Left forelimb (tissue), 1 donor: ENCODE measurements at regions not wholly inside any gene's neighbourhood (a gene's known extent, or its start where the extent isn't known, plus 50 kb on each side); places are given as distances from the start of the nearest gene placed in this dataset.

ENCODE experiments used
- DNase-seq: peaks from one replicate; pipeline ENCODE4 v3.0.0-alpha.2; 2018; ENCODE audit warnings: low spot score

DNA sequence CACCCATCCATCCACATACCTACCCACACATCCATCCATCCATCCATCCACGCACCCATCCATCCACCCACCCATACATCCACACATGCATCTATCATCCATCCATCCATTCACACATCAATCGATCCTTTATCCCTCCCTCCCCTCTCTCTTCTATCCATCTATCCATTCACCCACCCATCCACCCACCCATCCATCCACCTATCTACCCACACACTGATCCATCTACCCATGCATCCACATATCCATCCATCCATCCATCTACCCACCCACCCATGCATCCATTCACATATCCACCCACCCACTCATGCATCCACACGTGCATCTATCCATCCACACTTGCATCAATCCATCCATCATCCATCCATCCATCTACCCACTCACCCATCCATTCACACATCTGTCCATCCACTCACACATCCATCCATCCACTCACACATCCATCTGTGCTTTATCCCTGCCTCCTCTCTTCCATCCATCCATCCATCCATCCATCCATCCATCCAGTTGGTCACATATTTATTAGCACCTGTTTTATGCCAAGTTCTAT lies 366.1 kb downstream of the CTTN start:
- DNase-seq = no peak

DNA sequence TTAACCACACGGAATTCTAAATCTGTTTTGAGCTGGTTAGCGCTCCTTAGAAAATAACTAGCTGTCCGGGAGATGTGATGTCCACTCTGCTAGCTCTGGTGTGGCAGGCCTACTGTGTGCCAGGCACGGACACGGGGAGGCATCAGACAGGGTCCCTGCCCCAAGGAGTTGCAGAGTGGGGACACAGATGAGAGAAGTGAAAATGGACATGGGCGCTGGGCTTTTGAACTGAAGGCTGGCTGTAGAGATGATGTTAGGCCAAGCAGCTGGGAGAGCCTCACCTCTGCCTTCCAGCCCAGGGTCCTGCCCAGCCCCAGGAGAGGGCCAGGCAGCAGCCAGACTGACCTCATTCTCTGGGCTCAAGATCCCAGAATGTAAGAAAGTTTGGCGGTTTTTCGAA lies 368.6 kb downstream of the CTTN start:
- DNase-seq = no peak

DNA sequence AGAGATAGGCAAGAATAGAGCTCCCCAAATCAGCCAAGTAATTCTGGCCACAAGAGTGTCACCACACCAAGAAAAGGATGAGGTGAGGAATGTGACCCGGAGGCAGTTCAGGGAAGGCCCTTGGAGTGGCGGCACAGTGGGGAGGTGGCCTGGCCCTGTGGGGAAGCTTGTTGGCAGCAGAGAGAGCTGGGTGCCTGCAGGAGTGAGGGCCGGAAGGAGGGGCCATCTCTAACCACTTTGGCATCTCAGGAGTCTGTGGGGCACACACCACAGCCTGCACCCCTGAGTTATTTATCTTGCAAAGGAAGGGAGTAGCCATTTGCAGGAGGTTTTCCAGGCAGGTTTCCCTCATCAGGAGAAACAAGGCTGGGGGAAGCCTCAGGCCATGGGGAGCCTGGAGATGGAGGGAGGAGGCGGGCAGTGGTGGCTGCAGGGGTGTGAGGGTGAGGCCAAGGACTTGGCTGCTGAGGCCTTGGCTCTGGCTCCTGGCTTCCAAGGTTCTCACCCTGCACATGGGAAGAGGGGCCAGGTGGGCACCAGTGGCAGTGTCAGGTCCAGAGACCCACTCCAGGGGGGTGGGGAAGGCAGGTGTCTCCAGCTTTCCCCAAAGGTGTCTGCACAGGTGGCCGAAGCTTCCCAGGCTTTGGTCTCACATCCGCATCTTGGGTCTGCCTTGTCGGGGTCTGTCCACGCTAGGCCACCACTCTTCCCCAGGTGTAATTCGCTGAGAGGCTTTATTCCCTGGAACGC lies 370.2 kb downstream of the CTTN start:
- no peak for DNase-seq

DNA sequence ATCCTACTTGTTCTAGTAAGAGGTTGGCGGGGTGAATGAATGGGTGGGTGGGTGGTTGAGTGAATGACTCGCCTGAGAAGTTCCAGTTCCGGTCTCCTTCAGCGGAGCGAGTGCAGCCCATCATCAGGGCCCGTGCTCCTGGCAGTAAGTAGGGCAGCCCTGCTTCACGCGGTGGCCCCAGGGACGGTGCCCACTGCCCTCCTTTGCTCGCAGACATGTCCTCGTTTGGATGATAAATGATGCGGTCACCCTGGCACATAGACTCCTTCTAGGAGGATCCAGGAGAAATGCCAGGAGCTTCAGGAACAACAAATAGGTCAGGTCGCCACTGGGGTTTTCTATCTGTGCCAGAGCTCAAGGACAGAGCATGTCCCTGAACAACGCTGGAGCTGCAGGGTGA lies 370.8 kb downstream of the CTTN start:
- no peak for DNase-seq

DNA sequence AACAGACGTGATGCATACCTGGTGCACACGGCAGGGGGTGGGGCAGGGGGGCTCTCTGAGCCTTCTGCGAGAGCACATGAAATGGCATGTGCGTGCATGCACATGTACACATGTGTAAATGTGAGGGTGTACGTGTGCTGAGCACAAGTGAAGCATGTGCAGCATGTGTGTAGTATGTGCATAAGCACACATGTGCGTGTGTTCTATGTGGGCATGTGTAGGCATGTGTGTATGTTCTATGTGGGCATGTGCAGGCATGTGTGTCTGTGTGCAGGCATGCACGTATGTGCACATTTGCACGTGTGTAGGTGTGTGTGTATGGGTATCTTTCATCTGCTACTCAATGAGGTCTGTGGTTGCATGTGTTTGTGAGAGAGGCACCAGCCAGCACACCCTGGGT lies 371.2 kb downstream of the CTTN start:
- DNase-seq = no peak

DNA sequence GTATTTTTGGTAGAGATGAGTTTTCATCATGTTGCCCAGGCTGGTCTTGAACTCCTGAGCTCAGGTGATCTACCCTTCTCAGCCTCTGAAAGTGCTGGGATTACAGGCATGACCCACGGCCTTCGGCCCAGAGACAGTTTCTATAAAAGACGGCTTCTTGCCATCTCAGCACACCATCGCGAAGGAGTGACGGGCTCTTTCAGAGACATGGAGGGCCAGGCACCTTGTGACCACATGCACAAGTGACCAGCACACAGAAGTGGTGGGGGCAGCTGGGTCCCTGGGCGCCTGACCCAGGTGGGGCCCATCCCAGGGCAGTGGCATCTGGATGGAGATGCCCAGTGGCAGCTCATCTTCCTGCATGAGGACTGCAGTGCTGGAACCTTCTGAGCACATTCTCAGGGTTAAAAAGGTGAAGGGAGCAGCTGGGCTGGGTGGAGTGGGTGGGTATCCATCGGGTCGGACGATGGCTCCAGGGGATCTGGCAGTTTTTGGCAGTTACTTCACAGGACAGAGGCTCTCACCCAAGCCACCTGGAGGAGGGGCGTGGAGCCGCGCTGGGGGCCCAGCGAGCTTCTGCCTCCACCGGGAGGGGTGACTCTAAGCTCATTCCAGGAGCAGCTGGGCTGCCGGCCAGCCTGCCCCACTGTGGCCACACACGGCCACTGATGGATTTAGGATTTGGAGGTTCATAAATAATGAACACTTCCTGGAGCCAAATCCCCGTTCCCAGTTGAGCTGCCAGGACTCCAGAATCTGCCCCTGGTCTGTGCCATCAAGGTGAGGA lies 373.0 kb downstream of the CTTN start:
- DNase-seq = no peak

DNA sequence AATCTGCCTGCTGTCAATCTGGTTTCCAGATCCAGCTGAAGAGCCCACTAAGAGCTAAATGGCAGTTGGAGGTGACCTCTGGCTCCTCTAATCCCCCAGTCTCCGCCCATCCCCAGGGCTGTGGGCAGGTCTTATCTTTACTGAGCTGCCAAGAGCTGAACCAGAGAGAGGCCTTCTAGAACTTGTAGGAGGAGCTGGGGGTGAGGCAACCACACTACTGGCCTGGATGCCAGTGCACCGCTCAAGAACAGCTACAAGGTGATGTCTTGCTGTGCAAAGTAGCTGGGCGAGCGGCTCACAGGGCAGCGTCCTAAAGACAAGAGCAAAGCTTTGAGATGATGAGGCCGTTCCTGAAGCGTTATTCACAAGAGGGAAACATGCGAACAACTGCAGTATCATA lies 374.6 kb downstream of the CTTN start:
- DNase-seq = no peak

DNA sequence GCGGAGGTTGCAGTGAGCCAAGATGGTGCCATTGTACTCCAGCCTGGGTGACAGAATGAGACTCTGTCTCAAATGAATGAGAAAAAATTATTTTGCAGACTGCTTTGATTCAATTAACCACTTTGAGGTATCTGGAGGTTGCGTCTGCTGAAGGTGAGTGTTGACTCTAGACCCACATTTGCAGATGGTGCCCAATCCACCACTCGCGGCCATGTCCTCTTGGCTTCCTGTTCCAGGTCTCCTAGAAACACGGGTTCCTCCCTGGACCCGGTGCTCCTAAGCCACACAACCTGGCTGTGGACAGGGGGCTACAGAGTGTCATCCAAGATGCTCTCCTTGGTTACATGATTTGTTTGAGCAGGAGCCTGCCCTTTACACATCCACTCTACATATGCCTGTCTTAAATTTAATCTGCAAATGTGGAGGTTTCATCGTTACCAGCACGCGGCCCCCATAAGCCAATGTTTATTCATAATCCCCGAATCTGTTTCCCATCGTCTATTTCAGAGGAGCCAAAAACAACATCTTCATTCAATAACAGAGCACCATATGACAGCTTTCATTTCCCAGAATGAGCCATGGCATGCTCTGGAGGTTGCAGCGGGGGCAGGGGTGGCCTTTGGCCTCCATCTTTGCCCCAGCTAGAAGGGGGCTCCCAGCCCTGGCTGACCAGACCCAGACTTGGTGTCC lies 377.2 kb downstream of the CTTN start:
- no peak for DNase-seq

DNA sequence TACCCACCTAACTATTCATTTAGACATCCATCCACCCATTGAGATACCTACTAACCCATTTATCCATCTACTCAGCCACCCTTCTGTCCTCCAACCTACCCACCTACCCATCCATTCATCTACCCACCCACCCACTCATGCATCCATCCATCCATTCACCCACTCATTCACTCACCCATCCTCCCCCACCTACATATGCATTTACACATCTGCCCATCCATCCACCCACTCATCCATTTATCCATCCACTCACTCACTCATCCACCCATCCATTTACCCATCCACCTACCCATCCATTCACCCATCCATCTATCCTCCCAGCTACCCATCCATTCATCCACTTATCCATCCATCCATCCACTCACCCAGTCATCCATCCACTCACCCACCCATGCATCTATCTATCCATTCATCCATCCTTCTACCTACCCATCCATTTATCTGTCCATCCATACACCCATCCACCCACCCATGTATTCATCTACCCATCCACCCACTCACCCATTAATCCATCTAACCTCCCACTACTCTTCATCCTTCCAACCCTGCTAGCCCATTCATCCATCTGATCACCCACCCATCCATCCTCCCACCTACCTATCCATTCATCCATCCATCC lies 378.7 kb downstream of the CTTN start:
- no peak for DNase-seq

DNA sequence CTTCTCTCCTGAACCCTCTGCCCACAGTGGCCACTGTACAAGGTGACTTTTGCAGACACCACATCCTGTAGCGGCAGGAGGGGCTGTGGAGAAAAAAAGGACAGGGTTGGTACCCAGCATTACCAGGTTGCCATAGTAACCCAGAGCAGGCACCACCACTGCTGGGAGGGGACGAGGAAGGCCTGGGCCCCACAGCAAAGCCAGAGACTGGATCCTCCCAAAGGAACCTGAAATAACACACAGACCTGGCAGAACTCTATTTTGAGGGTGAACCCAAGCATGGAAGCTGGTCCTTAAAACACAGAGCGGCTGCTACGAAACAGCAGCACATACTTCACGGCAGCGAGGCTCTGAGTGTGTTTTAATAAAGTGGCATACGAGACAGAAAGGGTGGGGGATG lies 380.6 kb downstream of the CTTN start:
- DNase-seq = no peak

DNA sequence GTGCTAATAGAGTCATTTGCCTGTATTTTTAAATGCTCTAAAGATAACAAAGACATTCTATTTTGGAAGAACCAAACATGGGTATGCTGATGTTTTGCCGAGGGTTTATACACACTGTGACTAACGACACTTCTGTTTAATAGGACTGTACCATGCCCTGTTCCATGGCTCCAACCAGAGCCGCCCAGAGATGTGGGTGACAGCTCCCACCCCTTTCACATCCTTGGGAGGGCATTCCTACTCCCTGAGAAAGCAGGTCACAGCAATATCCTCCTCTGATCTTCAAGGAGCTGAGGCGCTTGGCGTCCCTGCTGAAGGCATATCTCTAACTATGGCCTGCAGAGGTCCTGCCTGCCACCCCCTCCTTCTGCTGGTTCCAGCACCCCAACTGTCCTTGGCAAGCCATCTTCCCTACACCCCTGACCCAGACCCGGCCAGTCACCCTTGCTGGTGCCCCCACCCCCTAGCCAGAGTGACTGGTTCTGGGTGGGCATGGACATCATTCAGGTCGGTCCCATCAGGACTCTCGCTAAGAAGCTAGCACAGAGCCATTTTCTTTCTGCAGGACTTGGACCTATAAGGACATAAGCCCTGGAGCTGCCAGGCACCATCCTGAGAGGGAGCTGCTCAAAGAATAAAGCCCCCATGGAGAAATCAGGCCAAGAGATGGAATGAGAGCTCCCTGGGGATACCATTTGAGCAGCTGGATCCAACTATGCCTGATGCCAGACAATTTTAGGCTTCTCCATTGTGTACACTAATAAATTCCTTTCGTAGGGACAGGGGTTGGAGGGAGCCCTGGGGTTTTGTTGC lies 381.3 kb downstream of the CTTN start:
- no peak for DNase-seq

DNA sequence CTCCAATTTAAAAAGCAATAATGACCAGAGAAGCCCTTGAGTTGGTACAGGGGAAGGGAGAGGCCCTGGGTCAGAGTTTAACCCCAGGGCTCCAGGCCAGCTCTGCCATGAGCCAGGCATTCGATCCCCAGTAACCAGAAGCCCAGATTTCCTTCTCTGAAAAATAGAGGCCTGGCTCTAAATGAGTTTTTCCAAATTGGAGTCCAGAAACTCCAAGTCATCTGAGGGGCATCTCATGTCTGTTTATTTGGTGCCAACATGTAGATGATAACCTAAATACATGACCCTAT lies 381.9 kb downstream of the CTTN start:
- DNase-seq = no peak

DNA sequence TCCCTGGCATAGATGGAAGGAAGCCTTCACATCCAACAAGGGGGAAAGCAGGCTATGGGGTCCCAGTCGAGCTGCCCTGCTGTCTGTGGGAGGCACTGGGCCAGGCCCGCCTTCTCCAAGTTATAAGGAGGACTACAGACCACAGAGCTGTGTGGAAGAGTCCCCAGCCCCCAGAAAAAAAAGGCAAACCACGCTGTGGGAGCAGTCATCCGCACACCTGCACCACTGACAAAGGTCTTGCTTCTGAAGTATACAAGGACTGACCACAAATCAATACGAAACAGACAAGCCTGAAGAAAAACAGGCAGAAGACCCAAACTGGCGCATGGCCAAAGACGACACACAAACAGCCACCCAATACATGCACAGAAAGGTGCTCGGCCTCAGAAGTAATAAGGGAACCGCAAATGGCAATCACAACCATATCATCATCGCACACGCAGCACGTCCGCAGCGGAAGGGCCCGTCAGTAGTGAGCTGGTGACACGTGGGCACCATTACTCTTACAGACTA lies 384.1 kb downstream of the CTTN start:
- DNase-seq = no peak

DNA sequence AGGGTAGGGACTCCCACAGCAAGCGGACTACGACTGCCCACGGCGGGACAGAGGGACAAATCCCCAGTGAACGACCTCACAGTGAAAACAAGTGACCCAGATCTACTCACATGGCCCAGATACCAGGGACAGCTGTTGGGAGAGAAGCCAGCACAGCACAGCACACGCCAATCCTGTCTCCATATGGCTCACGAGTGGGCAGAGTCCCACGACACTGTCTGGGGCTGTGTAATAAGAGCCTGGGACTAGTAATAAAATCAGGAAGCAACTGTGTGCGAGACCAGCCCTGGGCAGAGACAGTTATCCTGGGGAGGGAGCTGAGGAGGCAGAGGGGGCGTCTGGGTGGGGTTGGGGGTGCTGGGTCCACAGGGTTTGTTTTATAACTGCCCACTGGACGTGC lies 385.0 kb downstream of the CTTN start:
- DNase-seq = no peak

DNA sequence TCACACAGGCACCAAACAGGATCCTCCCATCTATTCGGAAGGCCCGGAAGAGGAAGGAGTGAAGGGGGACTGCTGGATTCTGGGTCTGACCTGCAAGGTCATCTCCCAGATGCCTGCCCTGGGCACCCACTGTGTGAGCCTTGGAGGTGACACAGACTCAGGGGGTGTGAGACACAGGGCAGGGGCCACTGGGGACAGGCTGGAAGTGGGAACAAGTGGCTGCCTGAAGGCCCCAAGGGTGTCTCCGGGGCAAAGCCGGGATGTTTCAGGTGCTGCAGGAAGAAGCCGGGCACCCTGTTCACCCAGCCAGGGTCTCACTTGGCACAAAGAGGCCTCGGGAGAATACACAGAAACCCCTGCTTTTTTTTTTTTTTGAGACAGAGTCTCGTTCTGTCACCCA lies 385.5 kb downstream of the CTTN start:
- no peak for DNase-seq

DNA sequence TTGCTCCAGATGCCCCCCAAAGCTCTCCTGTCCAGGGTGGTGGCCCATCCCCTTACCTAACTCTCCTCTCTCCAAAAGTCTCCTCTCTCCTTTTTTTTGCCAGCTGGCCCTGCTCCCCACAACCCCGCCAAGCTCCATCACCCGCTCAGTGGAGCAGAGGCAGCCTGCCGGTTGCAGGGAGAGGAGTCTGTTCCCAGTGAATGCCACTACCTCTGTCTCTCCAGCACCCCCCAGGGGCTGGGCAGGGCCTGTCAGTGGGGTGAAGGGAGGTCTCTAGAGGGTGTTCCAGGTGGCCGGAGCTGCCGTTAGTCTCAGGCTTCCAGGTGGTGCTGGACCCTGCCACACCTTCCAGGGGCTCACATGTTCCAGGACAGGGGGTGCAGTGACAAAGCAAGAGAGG lies 387.0 kb downstream of the CTTN start:
- DNase-seq = no peak

DNA sequence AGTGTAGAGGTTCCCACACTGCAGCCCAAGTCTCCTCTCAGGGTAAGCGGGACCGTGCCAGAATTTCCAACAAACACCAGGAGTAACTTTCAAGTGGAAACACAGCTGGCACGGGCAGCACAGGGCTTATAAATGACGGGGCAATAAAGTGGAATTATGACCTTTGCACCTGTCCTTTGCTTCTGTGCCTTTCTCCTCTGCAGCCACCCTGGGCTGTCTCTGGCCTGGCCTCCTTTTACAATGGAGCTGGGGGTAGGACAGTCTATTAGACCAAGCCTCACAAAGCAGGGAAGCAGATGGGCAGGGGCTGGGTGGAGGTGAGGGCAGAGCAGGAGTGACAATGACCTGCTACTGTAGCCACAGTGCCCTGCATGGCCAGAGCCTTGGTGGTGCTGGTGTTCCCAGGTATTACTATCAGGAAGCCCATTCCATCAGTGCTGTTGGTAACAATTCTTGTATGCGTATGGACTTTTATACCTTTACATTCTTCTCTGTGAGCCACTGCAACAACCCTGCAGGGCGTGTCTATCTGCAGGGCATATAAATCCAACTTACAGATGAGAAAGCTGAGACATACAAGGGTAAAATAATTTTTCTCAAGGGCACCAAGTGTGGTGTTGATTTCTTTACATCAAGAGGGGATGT lies 387.8 kb downstream of the CTTN start:
- no peak for DNase-seq

DNA sequence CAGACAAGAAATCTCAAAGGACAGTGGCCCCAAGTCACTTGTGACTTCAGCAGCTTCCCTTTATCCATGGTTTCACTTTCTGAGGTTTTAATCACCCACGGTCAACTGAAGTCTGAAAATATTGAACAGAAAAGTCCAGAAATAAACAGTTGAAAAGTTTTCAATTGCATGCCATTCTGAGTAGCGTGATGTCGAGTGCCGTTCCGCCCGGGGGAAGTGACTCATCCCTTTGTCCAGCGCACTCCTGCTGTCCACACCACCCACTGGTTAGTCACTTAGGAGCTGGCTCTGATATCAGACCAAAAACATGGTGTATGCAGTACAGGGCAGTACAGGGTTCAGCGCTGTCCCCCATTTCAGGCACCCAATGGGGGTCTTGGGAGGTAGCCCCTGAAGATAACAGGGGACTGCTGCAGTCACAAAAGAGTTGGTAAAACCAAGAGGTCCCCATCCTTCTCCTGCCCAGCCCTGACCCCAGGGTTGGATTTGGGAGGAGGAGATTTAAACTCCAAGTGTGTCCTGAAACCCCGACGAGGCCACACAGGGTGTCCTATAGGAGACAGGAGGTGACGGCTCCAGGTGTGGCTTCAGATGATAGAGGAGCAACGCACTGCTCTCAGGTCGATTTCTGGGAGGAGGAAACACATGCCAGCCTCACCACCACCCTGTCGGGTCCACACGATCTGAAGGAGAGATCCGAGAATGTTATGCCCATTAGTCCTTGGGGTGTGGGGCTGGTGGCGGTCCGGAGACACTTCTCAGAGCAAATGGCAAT lies 390.1 kb downstream of the CTTN start:
- no peak for DNase-seq

DNA sequence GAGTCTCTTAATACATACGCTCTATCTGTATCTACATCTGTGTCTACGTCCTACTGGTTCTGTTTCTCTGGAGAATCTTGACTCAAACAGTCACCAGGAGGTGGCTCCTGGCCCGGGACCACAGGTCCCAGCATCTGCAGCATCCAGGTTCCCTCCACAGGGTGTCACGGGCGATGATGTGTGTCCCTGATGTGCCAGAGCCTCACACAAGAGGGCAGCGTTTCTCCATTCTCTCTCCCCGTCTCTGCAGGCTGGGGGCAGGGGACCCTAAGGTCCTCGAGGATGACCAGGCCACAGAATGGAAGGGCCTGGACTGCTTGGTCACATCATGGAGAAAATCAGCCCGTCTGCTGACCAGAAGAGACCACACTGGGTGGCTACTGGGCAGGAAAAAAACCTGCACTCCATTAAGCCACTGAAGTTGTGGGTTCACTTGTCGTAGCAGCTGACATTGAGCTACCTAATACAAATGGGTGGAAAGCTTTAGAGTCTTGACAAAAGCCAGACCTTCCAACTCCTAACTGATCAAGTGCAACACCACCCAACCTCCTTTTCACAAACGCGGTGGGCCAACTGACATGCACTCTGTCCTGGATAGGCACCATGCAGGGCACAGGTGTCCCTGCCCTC lies 392.5 kb downstream of the CTTN start:
- DNase-seq = no peak
